HepG2 (cell line): ENCODE measurements at regions not wholly inside any gene's neighbourhood (a gene's known extent, or its start where the extent isn't known, plus 50 kb on each side); places are given as distances from the start of the nearest gene placed in this dataset.

ENCODE experiments used
- ATAC-seq: fragments of 200-7000 bp; cut with Tn5 transposase; 3 replicates; pipeline ENCODE4 v1.9.1; 2020; ENCODE audit warnings: mild to moderate bottlenecking, moderate library complexity
- BruUV-seq: library from RNA; stranded (reverse); fragments of 400-500 nt; replicated peaks from 2 replicates; lab custom pipeline; 2021; lab: Mats Ljungman, UMichigan
- CTCF ChIA-PET: fragments of 300-600 bp; formaldehyde crosslinking; extraction: SDS; loops from one replicate; lab custom pipeline; 2021; ENCODE audit warnings: low total read pairs, inconsistent platforms, low intra/inter-chr PET ratio; lab: Yijun Ruan, JAX
- POLR2A ChIA-PET: fragments of 350-600 bp; sonication (Branson Sonifier 250); formaldehyde crosslinking; loops from one replicate; lab custom pipeline; 2020; ENCODE audit warnings: antibody characterized with exemption, inconsistent platforms; lab: Yijun Ruan, JAX
- DNase-seq: peaks from one replicate; pipeline ENCODE4 v3.0.0-alpha.2; 2015; ENCODE audit warnings: low spot score
- FAIRE-seq: peaks from 3 replicates; lab custom pipeline; 2011; peaks lifted over from hg19 to GRCh38; lab: Jason Lieb, UNC
- H2AFZ ChIP-seq: one replicate; pipeline ENCODE4 v1.6.1; 2011; ENCODE audit warnings: low read length, inconsistent platforms
- H3K27ac ChIP-seq: fragments of 300-600 bp; 3 replicates; pipeline ENCODE4 v1.8.0; 2011; ENCODE audit warnings: mixed run types, mild to moderate bottlenecking, mixed read lengths, low read length, inconsistent platforms; ENCODE audit not compliant: insufficient read depth; ENCODE audit errors: extremely low read length
- H3K27me3 ChIP-seq, 2 experiments: fragments of 200-600 bp in 1 of 2; 2 replicates in 1 of 2; 3 replicates in 1 of 2; pipeline versions ENCODE4 v1.6.0 to v1.8.0; 2011; ENCODE audit warnings: low read length in 2 of 2, mild to moderate bottlenecking in 2 of 2, moderate library complexity in 2 of 2, inconsistent platforms in 1 of 2; ENCODE audit not compliant: insufficient read depth in 2 of 2, control insufficient read depth in 1 of 2
- H3K36me3 ChIP-seq, 2 experiments: fragments of 200-600 bp in 1 of 2; replicated peaks in 1 of 2; 2 replicates in 1 of 2; 3 replicates in 1 of 2; pipeline versions ENCODE4 v1.5.1 to v1.8.0; 2011; ENCODE audit warnings: low read length in 2 of 2, inconsistent platforms in 1 of 2; ENCODE audit not compliant: insufficient read depth in 2 of 2, control insufficient read depth in 1 of 2
- H3K4me1 ChIP-seq: 2 replicates; pipeline ENCODE4 v1.5.1; 2012; ENCODE audit warnings: low read length, inconsistent platforms; ENCODE audit not compliant: insufficient read depth
- H3K4me2 ChIP-seq: 2 replicates; pipeline ENCODE4 v1.6.0; 2011; ENCODE audit warnings: low read depth, low read length, inconsistent platforms
- H3K4me3 ChIP-seq, 3 experiments: fragments of 200-600 bp in 1 of 3; sonication (generic), shearing (Covaris generic) in 1 of 3; replicated peaks in 1 of 3; 2 replicates each; pipeline ENCODE4 v1.5.1; 2011 to 2016; ENCODE audit warnings: low read length in 3 of 3, inconsistent platforms in 2 of 3, low read depth in 2 of 3, mild to moderate bottlenecking in 2 of 3, control low read depth in 1 of 3, mixed read lengths in 1 of 3; ENCODE audit not compliant: insufficient read depth in 1 of 3
- H3K79me2 ChIP-seq: one replicate; pipeline ENCODE4 v1.6.1; 2011; ENCODE audit warnings: low read length, inconsistent platforms; ENCODE audit not compliant: insufficient read depth
- H3K9ac ChIP-seq: 2 replicates; pipeline ENCODE4 v1.6.0; 2011; ENCODE audit warnings: mild to moderate bottlenecking, low read depth, low read length, inconsistent platforms; ENCODE audit not compliant: insufficient read depth
- H3K9me3 ChIP-seq: 2 replicates; pipeline ENCODE4 v1.5.1; 2012; ENCODE audit warnings: mild to moderate bottlenecking, low read length
- H4K20me1 ChIP-seq: 2 replicates; pipeline ENCODE4 v1.6.0; 2011; ENCODE audit warnings: inconsistent platforms, mild to moderate bottlenecking, low read length, moderate library complexity; ENCODE audit not compliant: insufficient read depth
- FLYWCH1 ChIP-seq: sonication (generic); formaldehyde crosslinking; IDR thresholded peaks from 2 replicates; pipeline ENCODE4 v1.8.1; 2023; ENCODE audit warnings: mild to moderate bottlenecking, missing genetic modification reagents
- ZNF367 ChIP-seq: sonication (generic); formaldehyde crosslinking; IDR thresholded peaks from 2 replicates; pipeline ENCODE4 v1.4.0; 2020; ENCODE audit warnings: missing genetic modification reagents, borderline replicate concordance
- ZNF547 ChIP-seq: sonication (generic); formaldehyde crosslinking; IDR thresholded peaks from 2 replicates; pipeline ENCODE4 v1.5.1; 2020; ENCODE audit warnings: mild to moderate bottlenecking, missing genetic modification reagents
- WGBS: methylation state at CpG from one replicate; pipeline ENCODE4 v1.1.6; 2017; ENCODE audit warnings: low lambda C conversion rate; 5-methylcytosine and 5-hydroxymethylcytosine counted together
- in situ Hi-C: cut with HindIII; loops from 2 replicates; pipeline ENCODE4 v1.10.0; 2017; ENCODE audit warnings: low pct_unique_long_range_greater_than_20kb; ENCODE audit not compliant: extremely low pct_ligation_motif_present
- intact Hi-C: fragments of 100-400 bp; cut with micrococcal nuclease; formaldehyde crosslinking; loops from one replicate; pipeline ENCODE4 v1.10.0; 2022; ENCODE audit not compliant: unreplicated experiment
- TF ChIP-seq, protein P1 (sequence below): sonication (generic); formaldehyde crosslinking; IDR thresholded peaks from 2 replicates; pipeline ENCODE4 v1.5.0; 2020; ENCODE audit warnings: missing genetic modification reagents
- TF ChIP-seq, protein P2 (sequence below): sonication (generic); formaldehyde crosslinking; IDR thresholded peaks from 2 replicates; pipeline ENCODE4 v1.4.0; 2020; ENCODE audit warnings: missing genetic modification reagents, borderline replicate concordance
- TF ChIP-seq, protein P3 (sequence below): sonication (generic); formaldehyde crosslinking; IDR thresholded peaks from 2 replicates; pipeline ENCODE4 v1.5.1; 2020; ENCODE audit warnings: mild to moderate bottlenecking, missing genetic modification reagents, moderate library complexity

DNA sequence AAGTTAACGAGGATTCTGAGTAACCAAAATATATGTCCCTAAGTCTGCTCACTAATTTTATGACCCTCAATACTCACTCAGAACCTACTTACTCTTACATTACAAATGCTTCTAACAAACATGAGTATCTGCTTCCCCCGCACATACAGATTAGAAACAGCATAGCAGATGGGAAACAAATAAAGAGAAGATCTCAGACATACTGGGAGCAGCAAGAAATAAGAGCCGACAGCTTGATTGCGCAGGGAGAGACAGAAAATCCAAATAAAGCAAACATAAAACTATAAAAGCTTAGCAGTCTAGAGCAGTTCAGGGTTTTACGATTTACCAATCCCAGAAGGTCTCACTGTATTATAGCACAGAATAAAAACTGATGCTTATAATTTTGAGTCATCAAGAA, 89.1 kb upstream of the DBX1 start:
- 35% methylated on average over 5 of the region's 5 CpGs for WGBS
- no TSS peak for BruUV-seq

DNA sequence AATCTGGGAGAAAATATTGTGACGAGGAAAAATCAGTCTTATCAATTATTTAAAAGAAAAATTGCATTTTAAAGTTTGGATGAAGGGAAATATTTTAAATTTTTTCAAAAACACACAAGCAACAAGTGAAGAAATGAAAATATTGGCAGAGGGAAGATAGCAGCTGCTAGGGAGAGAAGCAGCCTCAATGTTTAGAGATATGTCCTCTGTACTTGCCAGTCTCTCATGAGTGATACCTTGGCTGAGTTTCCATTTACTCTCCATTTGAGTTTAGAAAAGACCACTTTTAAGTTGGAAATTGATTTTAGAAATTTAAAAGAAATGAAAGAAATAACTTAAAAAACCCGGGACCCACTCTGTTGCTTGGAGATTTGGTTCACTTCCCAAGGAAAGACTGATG, 88.6 kb upstream of the DBX1 start:
- WGBS = 6% methylated on average over 2 of the region's 2 CpGs
- no peak overlapping the region for H2AFZ ChIP-seq
- H3K4me1 ChIP-seq = no peaks in the 10 kb centered on the region
- CTCF ChIA-PET = no interaction called here
- H3K79me2 ChIP-seq = no peaks in the 10 kb centered on the region
- H3K4me2 ChIP-seq = no peak overlapping the region
- no peaks in the 10 kb centered on the region for H3K9me3 ChIP-seq
- FAIRE-seq = no peak
- in situ Hi-C loops (no loop called here), intact Hi-C loops (no loop called here)
- POLR2A ChIA-PET = no interaction called here
- H3K36me3 ChIP-seq = no peaks in the 10 kb centered on the region
- no peak overlapping the region for H3K4me3 ChIP-seq
- no peak overlapping the region for H3K9ac ChIP-seq
- ATAC-seq = no peak
- no peaks in the 10 kb centered on the region for H4K20me1 ChIP-seq
- H3K27ac ChIP-seq = no peak overlapping the region
- no peak for DNase-seq
- peaks cover 1 to 33% of the 10 kb centered on the region in 2 experiments; a peak in 3 of 5 replicates for H3K27me3 ChIP-seq
- BruUV-seq = no TSS peak
- TF ChIP-seq, protein P1, sequence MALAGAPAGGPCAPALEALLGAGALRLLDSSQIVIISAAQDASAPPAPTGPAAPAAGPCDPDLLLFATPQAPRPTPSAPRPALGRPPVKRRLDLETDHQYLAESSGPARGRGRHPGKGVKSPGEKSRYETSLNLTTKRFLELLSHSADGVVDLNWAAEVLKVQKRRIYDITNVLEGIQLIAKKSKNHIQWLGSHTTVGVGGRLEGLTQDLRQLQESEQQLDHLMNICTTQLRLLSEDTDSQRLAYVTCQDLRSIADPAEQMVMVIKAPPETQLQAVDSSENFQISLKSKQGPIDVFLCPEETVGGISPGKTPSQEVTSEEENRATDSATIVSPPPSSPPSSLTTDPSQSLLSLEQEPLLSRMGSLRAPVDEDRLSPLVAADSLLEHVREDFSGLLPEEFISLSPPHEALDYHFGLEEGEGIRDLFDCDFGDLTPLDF (CRISPR knock-in tag) = no peak
- TF ChIP-seq ZNF367 (no peak), ZNF547 (CRISPR knock-in tag) (no peak), FLYWCH1 (no peak)
- TF ChIP-seq, protein P2, sequence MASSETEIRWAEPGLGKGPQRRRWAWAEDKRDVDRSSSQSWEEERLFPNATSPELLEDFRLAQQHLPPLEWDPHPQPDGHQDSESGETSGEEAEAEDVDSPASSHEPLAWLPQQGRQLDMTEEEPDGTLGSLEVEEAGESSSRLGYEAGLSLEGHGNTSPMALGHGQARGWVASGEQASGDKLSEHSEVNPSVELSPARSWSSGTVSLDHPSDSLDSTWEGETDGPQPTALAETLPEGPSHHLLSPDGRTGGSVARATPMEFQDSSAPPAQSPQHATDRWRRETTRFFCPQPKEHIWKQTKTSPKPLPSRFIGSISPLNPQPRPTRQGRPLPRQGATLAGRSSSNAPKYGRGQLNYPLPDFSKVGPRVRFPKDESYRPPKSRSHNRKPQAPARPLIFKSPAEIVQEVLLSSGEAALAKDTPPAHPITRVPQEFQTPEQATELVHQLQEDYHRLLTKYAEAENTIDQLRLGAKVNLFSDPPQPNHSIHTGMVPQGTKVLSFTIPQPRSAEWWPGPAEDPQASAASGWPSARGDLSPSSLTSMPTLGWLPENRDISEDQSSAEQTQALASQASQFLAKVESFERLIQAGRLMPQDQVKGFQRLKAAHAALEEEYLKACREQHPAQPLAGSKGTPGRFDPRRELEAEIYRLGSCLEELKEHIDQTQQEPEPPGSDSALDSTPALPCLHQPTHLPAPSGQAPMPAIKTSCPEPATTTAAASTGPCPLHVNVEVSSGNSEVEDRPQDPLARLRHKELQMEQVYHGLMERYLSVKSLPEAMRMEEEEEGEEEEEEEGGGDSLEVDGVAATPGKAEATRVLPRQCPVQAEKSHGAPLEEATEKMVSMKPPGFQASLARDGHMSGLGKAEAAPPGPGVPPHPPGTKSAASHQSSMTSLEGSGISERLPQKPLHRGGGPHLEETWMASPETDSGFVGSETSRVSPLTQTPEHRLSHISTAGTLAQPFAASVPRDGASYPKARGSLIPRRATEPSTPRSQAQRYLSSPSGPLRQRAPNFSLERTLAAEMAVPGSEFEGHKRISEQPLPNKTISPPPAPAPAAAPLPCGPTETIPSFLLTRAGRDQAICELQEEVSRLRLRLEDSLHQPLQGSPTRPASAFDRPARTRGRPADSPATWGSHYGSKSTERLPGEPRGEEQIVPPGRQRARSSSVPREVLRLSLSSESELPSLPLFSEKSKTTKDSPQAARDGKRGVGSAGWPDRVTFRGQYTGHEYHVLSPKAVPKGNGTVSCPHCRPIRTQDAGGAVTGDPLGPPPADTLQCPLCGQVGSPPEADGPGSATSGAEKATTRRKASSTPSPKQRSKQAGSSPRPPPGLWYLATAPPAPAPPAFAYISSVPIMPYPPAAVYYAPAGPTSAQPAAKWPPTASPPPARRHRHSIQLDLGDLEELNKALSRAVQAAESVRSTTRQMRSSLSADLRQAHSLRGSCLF (CRISPR knock-in tag) = no peak

More for the DNA sequence above, 89.1 kb upstream of the DBX1 start:
- FAIRE-seq (no peak), DNase-seq (no peak)
- intact Hi-C loops = no loop called here
- H3K27me3 ChIP-seq = peaks cover 1 to 33% of the 10 kb centered on the region in 2 experiments; a peak in 3 of 5 replicates
- no peaks in the 10 kb centered on the region for H3K36me3 ChIP-seq
- H3K4me1 ChIP-seq = no peaks in the 10 kb centered on the region
- H3K4me2 ChIP-seq = no peak overlapping the region
- no peaks in the 10 kb centered on the region for H4K20me1 ChIP-seq
- H3K79me2 ChIP-seq = no peaks in the 10 kb centered on the region
- no peak overlapping the region for H3K9ac ChIP-seq
- POLR2A ChIA-PET = no interaction called here
- no peaks in the 10 kb centered on the region for H3K9me3 ChIP-seq
- H2AFZ ChIP-seq = no peak overlapping the region
- TF ChIP-seq, protein P3, sequence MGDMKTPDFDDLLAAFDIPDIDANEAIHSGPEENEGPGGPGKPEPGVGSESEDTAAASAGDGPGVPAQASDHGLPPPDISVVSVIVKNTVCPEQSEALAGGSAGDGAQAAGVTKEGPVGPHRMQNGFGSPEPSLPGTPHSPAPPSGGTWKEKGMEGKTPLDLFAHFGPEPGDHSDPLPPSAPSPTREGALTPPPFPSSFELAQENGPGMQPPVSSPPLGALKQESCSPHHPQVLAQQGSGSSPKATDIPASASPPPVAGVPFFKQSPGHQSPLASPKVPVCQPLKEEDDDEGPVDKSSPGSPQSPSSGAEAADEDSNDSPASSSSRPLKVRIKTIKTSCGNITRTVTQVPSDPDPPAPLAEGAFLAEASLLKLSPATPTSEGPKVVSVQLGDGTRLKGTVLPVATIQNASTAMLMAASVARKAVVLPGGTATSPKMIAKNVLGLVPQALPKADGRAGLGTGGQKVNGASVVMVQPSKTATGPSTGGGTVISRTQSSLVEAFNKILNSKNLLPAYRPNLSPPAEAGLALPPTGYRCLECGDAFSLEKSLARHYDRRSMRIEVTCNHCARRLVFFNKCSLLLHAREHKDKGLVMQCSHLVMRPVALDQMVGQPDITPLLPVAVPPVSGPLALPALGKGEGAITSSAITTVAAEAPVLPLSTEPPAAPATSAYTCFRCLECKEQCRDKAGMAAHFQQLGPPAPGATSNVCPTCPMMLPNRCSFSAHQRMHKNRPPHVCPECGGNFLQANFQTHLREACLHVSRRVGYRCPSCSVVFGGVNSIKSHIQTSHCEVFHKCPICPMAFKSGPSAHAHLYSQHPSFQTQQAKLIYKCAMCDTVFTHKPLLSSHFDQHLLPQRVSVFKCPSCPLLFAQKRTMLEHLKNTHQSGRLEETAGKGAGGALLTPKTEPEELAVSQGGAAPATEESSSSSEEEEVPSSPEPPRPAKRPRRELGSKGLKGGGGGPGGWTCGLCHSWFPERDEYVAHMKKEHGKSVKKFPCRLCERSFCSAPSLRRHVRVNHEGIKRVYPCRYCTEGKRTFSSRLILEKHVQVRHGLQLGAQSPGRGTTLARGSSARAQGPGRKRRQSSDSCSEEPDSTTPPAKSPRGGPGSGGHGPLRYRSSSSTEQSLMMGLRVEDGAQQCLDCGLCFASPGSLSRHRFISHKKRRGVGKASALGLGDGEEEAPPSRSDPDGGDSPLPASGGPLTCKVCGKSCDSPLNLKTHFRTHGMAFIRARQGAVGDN (CRISPR knock-in tag) = no peak
- TF ChIP-seq, all 625 proteins: peak for 0
- in situ Hi-C loops = no loop called here
- CTCF ChIA-PET = no interaction called here
- Histone ChIP-seq H3K27ac (no peak overlapping the region), H3K4me3 (no peak overlapping the region)
- no peak for ATAC-seq
